LNCaP clone FGC (cell line): ENCODE measurements at regions not wholly inside any gene's neighbourhood (a gene's known extent, or its start where the extent isn't known, plus 50 kb on each side); places are given as distances from the start of the nearest gene placed in this dataset.

Experiments used
- DNase-seq: peaks from one replicate; pipeline ENCODE4 v3.0.0-alpha.2; 2011; ENCODE audit warnings: low read depth
- H3K4me3 ChIP-seq: 2 replicates; pipeline ENCODE4 v1.5.1; 2011; ENCODE audit warnings: mild to moderate bottlenecking, low read depth, low read length, control low read depth
- TF ChIP-seq, protein P1 (sequence below): IDR thresholded peaks from 2 replicates; pipeline ENCODE4 v1.5.1; 2012; ENCODE audit warnings: mild to moderate bottlenecking; ENCODE audit not compliant: control insufficient read depth, insufficient read depth; ENCODE audit errors: extremely low read depth

DNA sequence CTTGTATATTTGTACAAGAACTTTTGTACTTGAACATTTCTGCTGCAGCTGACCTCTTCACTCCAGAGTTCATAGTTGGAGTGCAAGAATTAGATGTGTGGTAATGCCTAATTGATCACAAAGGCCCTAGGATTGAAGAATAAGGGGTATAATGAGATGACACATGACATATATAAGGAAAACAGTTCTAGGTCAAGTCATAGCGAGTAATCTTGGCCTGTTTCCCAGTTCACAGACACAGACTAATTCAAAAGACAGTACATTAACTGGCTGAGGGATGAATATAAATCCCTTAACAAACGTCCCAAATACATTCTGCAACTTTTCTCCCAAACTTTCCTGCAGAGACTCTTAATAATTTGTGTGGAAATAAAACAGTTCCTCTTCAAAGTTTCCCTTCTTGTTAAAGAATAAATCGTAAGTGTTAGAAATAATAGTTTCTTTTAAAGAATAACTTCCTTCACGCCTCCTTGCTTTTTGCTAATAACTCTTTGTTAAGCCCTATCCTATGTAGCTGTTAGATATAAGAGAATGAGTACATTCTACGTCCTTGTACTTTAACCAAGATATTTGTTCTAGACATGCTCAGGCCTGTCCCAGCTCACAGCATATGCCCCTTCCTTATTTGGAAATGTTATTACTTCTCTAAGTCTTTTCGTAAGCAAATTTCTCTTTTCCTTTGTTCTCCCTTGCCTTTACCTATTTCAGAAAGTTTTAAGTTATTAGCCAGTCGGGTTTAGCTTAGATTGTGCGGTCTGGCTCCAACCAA is 556.4 kb upstream of the CTNND2 start:
- no peak overlapping the region for H3K4me3 ChIP-seq
- DNase-seq, result no peak
- TF ChIP-seq, protein P1, sequence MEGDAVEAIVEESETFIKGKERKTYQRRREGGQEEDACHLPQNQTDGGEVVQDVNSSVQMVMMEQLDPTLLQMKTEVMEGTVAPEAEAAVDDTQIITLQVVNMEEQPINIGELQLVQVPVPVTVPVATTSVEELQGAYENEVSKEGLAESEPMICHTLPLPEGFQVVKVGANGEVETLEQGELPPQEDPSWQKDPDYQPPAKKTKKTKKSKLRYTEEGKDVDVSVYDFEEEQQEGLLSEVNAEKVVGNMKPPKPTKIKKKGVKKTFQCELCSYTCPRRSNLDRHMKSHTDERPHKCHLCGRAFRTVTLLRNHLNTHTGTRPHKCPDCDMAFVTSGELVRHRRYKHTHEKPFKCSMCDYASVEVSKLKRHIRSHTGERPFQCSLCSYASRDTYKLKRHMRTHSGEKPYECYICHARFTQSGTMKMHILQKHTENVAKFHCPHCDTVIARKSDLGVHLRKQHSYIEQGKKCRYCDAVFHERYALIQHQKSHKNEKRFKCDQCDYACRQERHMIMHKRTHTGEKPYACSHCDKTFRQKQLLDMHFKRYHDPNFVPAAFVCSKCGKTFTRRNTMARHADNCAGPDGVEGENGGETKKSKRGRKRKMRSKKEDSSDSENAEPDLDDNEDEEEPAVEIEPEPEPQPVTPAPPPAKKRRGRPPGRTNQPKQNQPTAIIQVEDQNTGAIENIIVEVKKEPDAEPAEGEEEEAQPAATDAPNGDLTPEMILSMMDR, result no peak

DNA sequence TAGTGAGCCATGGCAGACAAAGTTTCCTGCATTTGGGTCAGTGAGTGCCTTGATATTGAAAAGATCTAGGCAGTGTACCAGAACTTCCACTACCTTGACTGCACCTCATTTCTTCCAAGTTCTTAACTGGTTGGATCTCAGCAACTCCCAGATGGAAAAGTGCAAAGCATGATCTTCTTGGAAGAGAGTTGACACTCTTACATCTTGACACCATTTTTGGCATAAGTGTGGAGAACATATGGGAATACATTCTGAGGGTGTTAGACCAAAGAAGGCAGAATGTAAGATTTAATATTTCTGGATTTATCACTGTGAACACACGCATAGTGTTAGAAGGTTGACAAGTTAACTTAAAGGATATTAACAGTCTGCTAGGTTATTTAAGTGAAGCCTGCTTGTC is 555.1 kb upstream of the CTNND2 start:
- TF ChIP-seq, protein P1, result no peak
- no peak overlapping the region for H3K4me3 ChIP-seq
- DNase-seq, result no peak

DNA sequence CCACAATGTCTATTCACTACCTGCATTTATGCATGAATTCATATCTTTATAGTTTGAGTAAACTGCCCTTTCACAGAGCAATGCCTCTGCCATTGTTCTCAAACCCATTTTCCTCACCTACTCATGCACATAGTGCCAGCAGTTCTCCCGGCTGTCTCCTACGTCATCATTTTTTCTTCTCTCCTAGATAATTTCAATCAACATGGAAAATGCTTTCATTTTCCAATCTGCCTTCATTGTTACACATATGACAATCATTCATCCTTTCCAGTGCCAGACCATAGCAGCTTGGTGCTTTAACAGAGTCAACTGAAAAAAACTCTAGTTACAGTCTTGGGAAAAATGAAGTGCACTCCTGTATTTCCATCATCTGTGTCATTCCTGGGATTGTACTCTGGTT is 514.8 kb upstream of the CTNND2 start:
- no peak overlapping the region for H3K4me3 ChIP-seq
- TF ChIP-seq, protein P1, result no peak
- DNase-seq, result no peak

DNA sequence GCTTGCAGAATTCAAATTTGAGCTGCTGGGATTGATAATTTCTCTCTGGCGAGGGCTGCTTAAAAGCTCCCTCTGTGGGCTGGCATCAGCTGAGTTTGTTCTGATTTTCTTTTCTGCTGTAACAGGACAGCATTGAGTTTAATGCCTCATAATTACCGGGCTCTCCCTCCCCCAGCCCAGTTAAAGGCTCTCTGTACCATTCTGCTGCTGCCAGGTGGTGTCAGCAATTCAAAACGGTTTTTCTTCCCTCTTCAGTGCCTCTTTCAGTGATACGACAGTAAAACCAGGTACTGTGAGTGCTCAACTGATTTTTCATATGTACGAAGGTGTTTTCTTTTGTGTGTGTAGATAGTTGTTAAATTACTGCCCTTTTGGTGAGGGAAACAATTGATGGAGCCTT is 509.3 kb upstream of the CTNND2 start:
- TF ChIP-seq, protein P1, result no peak
- no peak for DNase-seq
- H3K4me3 ChIP-seq, result no peak overlapping the region

DNA sequence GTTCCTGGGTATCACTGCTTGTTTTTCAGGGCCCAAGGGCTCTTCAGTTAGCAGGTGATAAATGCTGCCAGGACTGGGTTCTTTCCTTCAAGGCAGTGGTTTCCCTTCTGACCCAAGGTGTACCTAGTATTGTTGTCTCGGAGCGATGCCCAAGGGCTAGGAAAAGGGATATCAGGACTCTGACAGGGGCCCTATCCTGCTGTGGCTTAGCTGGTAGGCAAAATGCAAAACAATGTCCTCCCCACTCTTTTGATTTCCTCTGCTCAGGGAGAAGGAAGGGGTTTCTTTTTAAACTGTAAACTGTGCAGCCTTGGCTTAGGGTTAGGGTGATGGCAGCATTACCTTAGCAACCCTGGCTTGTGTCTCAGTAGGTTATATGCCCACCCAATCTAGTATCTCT is 508.8 kb upstream of the CTNND2 start:
- no peak for DNase-seq
- TF ChIP-seq, protein P1, result no peak
- no peak overlapping the region for H3K4me3 ChIP-seq

DNA sequence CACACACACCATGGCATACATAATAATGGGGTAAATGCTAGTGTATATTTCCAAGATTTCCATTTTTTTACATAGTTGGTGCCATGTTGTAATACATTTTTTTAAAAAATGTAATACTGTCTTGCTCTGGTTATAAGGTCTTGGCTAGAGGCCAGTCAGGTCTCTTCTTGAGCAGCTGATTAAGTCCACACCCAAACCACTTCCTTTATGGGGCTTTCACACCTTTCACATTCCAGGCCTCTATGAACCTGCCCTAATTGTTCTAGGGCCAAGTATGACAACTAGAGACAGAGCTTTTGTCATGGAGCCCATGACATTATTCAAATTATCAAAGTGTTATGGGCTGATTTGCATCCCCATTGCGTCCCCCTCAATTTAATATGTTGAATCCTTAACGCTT is 495.6 kb upstream of the CTNND2 start:
- H3K4me3 ChIP-seq, result no peak overlapping the region

More for the DNA sequence above, 495.6 kb upstream of the CTNND2 start:
- TF ChIP-seq, protein P1, result no peak
- no peak for DNase-seq
